ENCODE measurements at regions not wholly inside any gene's neighbourhood (a gene's known extent, or its start where the extent isn't known, plus 50 kb on each side); places are given as distances from the start of the nearest gene placed in this dataset.

GRCh38 chr2:213224366-213224765 lies 59.9 kb upstream of the SPAG16 start:
- Histone ChIP-seq H3K4me1 (ENCODE audit: control insufficient read depth in 2 of 2, insufficient read depth in 1 of 2, low read depth in 1 of 2, low read length in 2 of 2) (peaks cover 0 to 2% of the 10 kb centered on the region in 2 donors), H3K18ac (ENCODE audit: low read length) (no peak overlapping the region), H3K9ac (ENCODE audit: low read depth, low read length, poor library complexity) (no peak overlapping the region), H3K4me3 (ENCODE audit: low read length in 2 of 2) (no peak overlapping the region), H3K36me3 (replicated peaks in 1 of 2; ENCODE audit: control insufficient read depth in 2 of 2, insufficient read depth in 2 of 2, low read length in 2 of 2) (no peaks in the 10 kb centered on the region), H3K27ac (replicated peaks; ENCODE audit: low read length) (no peak overlapping the region), H2AFZ (ENCODE audit: low read length) (peak overlapping the region; percentile 38), H3K4ac (ENCODE audit: low read length) (no peak overlapping the region), H2BK15ac (ENCODE audit: low read length) (no peak overlapping the region), H2BK120ac (ENCODE audit: low read depth, low read length) (no peak overlapping the region), H4K91ac (ENCODE audit: low read depth, low read length, poor library complexity) (no peak overlapping the region), H2AK5ac (ENCODE audit: low read depth, low read length) (no peak overlapping the region), H3K4me2 (ENCODE audit: insufficient read depth, low read length, poor library complexity, severe bottlenecking) (no peak overlapping the region), H3K79me1 (ENCODE audit: low read depth, low read length) (no peaks in the 10 kb centered on the region), H3K9me3 (replicated peaks in 1 of 2; ENCODE audit: control insufficient read depth in 2 of 2, insufficient read depth in 1 of 2, low read depth in 1 of 2, low read length in 2 of 2) (no peaks in the 10 kb centered on the region), H4K8ac (ENCODE audit: low read depth, low read length) (no peak overlapping the region), H3K27me3 (ENCODE audit: control insufficient read depth in 3 of 3, insufficient read depth in 3 of 3, low read depth in 1 of 3, low read length in 3 of 3) (no peaks in the 10 kb centered on the region), H3K23ac (ENCODE audit: low read depth, low read length, poor library complexity) (no peak overlapping the region), H2BK5ac (ENCODE audit: low read length) (no peak overlapping the region), H2BK12ac (ENCODE audit: low read length) (no peak overlapping the region), H3K14ac (ENCODE audit: low read length) (no peak overlapping the region)
- no CpG with 5 or more reads among the region's 2 CpGs for WGBS, 2 donors (ENCODE audit: extremely low coverage in 2 of 2, insufficient read length in 2 of 2, insufficient replicate concordance in 1 of 2)
- no peak for DNase-seq (ENCODE audit: low spot score)

GRCh38 chr2:213225866-213226265 lies 58.4 kb upstream of the SPAG16 start:
- Histone ChIP-seq H4K8ac (ENCODE audit: low read depth, low read length) (no peak overlapping the region), H3K18ac (ENCODE audit: low read length) (no peak overlapping the region), H3K36me3 (replicated peaks in 1 of 2; ENCODE audit: control insufficient read depth in 2 of 2, insufficient read depth in 2 of 2, low read length in 2 of 2) (no peaks in the 10 kb centered on the region), H3K4ac (ENCODE audit: low read length) (no peak overlapping the region), H4K91ac (ENCODE audit: low read depth, low read length, poor library complexity) (no peak overlapping the region), H3K4me3 (ENCODE audit: low read length in 2 of 2) (no peak overlapping the region), H2BK5ac (ENCODE audit: low read length) (no peak overlapping the region), H3K4me2 (ENCODE audit: insufficient read depth, low read length, poor library complexity, severe bottlenecking) (no peak overlapping the region), H2AK5ac (ENCODE audit: low read depth, low read length) (no peak overlapping the region), H2AFZ (ENCODE audit: low read length) (no peak overlapping the region), H3K14ac (ENCODE audit: low read length) (no peak overlapping the region), H3K4me1 (ENCODE audit: control insufficient read depth in 2 of 2, insufficient read depth in 1 of 2, low read depth in 1 of 2, low read length in 2 of 2) (peaks cover 0 to 2% of the 10 kb centered on the region in 2 donors), H3K27me3 (ENCODE audit: control insufficient read depth in 3 of 3, insufficient read depth in 3 of 3, low read depth in 1 of 3, low read length in 3 of 3) (no peaks in the 10 kb centered on the region), H2BK120ac (ENCODE audit: low read depth, low read length) (no peak overlapping the region), H3K9ac (ENCODE audit: low read depth, low read length, poor library complexity) (no peak overlapping the region), H2BK15ac (ENCODE audit: low read length) (no peak overlapping the region), H3K9me3 (replicated peaks in 1 of 2; ENCODE audit: control insufficient read depth in 2 of 2, insufficient read depth in 1 of 2, low read depth in 1 of 2, low read length in 2 of 2) (no peaks in the 10 kb centered on the region), H3K79me1 (ENCODE audit: low read depth, low read length) (no peaks in the 10 kb centered on the region), H3K27ac (replicated peaks; ENCODE audit: low read length) (no peak overlapping the region), H3K23ac (ENCODE audit: low read depth, low read length, poor library complexity) (no peak overlapping the region), H2BK12ac (ENCODE audit: low read length) (no peak overlapping the region)
- WGBS, 2 donors (ENCODE audit: extremely low coverage in 2 of 2, insufficient read length in 2 of 2, insufficient replicate concordance in 1 of 2): no CpG with 5 or more reads among the region's 4 CpGs
- DNase-seq (ENCODE audit: low spot score): no peak

GRCh38 chr2:213227458-213227857 lies 56.8 kb upstream of the SPAG16 start:
- no peak overlapping the region for H2BK120ac ChIP-seq (ENCODE audit: low read depth, low read length)
- no peak overlapping the region for H3K4me3 ChIP-seq (ENCODE audit: low read length in 2 of 2)
- no peak overlapping the region for H3K14ac ChIP-seq (ENCODE audit: low read length)
- H3K4ac ChIP-seq (ENCODE audit: low read length): no peak overlapping the region
- H3K23ac ChIP-seq (ENCODE audit: low read depth, low read length, poor library complexity): no peak overlapping the region
- DNase-seq (ENCODE audit: low spot score): no peak
- peaks cover 2 to 5% of the 10 kb centered on the region in 2 donors for H3K4me1 ChIP-seq (ENCODE audit: control insufficient read depth in 2 of 2, insufficient read depth in 1 of 2, low read depth in 1 of 2, low read length in 2 of 2)
- H3K9me3 ChIP-seq (replicated peaks in 1 of 2; ENCODE audit: control insufficient read depth in 2 of 2, insufficient read depth in 1 of 2, low read depth in 1 of 2, low read length in 2 of 2): no peaks in the 10 kb centered on the region
- no peak overlapping the region for H4K91ac ChIP-seq (ENCODE audit: low read depth, low read length, poor library complexity)
- no peak overlapping the region for H2BK5ac ChIP-seq (ENCODE audit: low read length)
- no peak overlapping the region for H4K8ac ChIP-seq (ENCODE audit: low read depth, low read length)
- H2BK15ac ChIP-seq (ENCODE audit: low read length): no peak overlapping the region
- no peak overlapping the region for H2AFZ ChIP-seq (ENCODE audit: low read length)
- H3K27me3 ChIP-seq (ENCODE audit: control insufficient read depth in 3 of 3, insufficient read depth in 3 of 3, low read depth in 1 of 3, low read length in 3 of 3): no peaks in the 10 kb centered on the region
- no peak overlapping the region for H2AK5ac ChIP-seq (ENCODE audit: low read depth, low read length)
- H3K9ac ChIP-seq (ENCODE audit: low read depth, low read length, poor library complexity): no peak overlapping the region
- H3K79me1 ChIP-seq (ENCODE audit: low read depth, low read length): no peaks in the 10 kb centered on the region
- H3K36me3 ChIP-seq (replicated peaks in 1 of 2; ENCODE audit: control insufficient read depth in 2 of 2, insufficient read depth in 2 of 2, low read length in 2 of 2): no peaks in the 10 kb centered on the region
- H3K4me2 ChIP-seq (ENCODE audit: insufficient read depth, low read length, poor library complexity, severe bottlenecking): no peak overlapping the region
- H2BK12ac ChIP-seq (ENCODE audit: low read length): no peak overlapping the region
- no peak overlapping the region for H3K27ac ChIP-seq (replicated peaks; ENCODE audit: low read length)
- H3K18ac ChIP-seq (ENCODE audit: low read length): no peak overlapping the region

- H2BK120ac ChIP-seq (ENCODE audit: low read depth, low read length): no peak overlapping the region
- H3K9ac ChIP-seq (ENCODE audit: low read depth, low read length, poor library complexity): no peak overlapping the region
- H3K27ac ChIP-seq (replicated peaks; ENCODE audit: low read length): no peak overlapping the region
- H3K18ac ChIP-seq (ENCODE audit: low read length): no peak overlapping the region
- no peaks in the 10 kb centered on the region for H3K9me3 ChIP-seq (replicated peaks in 1 of 2; ENCODE audit: control insufficient read depth in 2 of 2, insufficient read depth in 1 of 2, low read depth in 1 of 2, low read length in 2 of 2)
- H3K4me1 ChIP-seq (ENCODE audit: control insufficient read depth in 2 of 2, insufficient read depth in 1 of 2, low read depth in 1 of 2, low read length in 2 of 2): peaks cover 5 to 16% of the 10 kb centered on the region in 2 donors
- no peak overlapping the region for H2BK12ac ChIP-seq (ENCODE audit: low read length)
- no peak overlapping the region for H4K91ac ChIP-seq (ENCODE audit: low read depth, low read length, poor library complexity)
- no peak overlapping the region for H2AFZ ChIP-seq (ENCODE audit: low read length)
- H3K27me3 ChIP-seq (ENCODE audit: control insufficient read depth in 3 of 3, insufficient read depth in 3 of 3, low read depth in 1 of 3, low read length in 3 of 3): no peaks in the 10 kb centered on the region
- DNase-seq (ENCODE audit: low spot score): no peak
- no peak overlapping the region for H2AK5ac ChIP-seq (ENCODE audit: low read depth, low read length)
- no peaks in the 10 kb centered on the region for H3K79me1 ChIP-seq (ENCODE audit: low read depth, low read length)
- WGBS, 2 donors (ENCODE audit: extremely low coverage in 2 of 2, insufficient read length in 2 of 2, insufficient replicate concordance in 1 of 2): no CpG with 5 or more reads among the region's 1 CpG
- H3K4ac ChIP-seq (ENCODE audit: low read length): no peak overlapping the region
- no peak overlapping the region for H3K23ac ChIP-seq (ENCODE audit: low read depth, low read length, poor library complexity)
- no peak overlapping the region for H3K14ac ChIP-seq (ENCODE audit: low read length)
- no peak overlapping the region for H2BK5ac ChIP-seq (ENCODE audit: low read length)
- no peaks in the 10 kb centered on the region for H3K36me3 ChIP-seq (replicated peaks in 1 of 2; ENCODE audit: control insufficient read depth in 2 of 2, insufficient read depth in 2 of 2, low read length in 2 of 2)
- H3K4me3 ChIP-seq (ENCODE audit: low read length in 2 of 2): no peak overlapping the region
- H3K4me2 ChIP-seq (ENCODE audit: insufficient read depth, low read length, poor library complexity, severe bottlenecking): no peak overlapping the region
- H2BK15ac ChIP-seq (ENCODE audit: low read length): no peak overlapping the region
- no peak overlapping the region for H4K8ac ChIP-seq (ENCODE audit: low read depth, low read length)
Measured at GRCh38 chr2:213228638-213229037, 55.6 kb upstream of the SPAG16 start.
